NCI-H1436 (cell line): ENCODE measurements at regions not wholly inside any gene's neighbourhood (a gene's known extent, or its start where the extent isn't known, plus 50 kb on each side); places are given as distances from the start of the nearest gene placed in this dataset.

ENCODE experiments used
- DNase-seq: peaks from one replicate; lab custom pipeline; 2025; lab: John Stamatoyannopoulos, UW

DNA sequence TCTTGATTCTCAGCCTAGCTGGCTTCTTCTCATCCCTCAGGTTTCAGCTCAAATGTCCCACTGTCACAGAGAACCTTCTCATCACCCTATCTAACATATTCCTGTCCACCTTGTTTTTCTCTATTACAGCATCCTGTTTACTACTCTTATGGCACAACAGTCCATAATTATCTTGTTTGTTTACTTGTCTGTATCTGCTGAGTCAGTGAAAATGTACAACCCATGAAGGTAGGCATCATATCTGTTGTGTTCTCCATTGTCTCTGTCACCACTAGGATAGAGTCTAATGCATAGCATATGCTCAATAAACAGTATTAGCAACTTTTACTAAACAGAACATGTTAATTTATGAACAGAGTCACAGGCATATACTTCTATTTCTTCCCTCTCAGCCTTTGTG, 261.7 kb downstream of the ETAA1 start:
- no peak for DNase-seq

DNA sequence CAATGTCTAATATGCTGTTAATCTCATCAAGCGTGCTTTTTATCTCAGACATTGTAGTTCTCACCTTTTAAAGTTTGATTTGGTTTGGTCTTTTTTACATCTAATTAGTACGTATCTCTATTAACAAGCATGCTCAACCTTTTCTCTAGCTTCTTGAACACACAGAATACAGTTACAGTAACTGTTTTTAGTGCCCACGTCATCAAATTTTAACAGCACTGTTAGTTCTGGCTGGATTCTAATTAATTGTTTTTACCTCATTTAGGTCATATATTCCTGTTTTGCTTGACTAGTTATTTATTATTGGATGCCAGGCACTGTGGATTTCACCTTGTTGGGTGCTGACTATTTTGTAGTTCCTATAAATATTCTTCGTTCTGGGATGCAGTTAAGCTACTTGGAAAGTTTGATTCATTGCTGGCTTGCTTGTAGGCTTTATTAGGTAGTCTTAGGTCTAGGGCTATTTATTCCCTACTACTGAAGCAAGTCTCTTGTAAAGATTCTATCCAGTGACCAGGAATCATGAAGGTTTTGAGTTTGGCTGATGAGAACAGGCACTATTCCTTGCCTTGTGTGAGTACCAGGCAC, 263.0 kb downstream of the ETAA1 start:
- no peak for DNase-seq

DNA sequence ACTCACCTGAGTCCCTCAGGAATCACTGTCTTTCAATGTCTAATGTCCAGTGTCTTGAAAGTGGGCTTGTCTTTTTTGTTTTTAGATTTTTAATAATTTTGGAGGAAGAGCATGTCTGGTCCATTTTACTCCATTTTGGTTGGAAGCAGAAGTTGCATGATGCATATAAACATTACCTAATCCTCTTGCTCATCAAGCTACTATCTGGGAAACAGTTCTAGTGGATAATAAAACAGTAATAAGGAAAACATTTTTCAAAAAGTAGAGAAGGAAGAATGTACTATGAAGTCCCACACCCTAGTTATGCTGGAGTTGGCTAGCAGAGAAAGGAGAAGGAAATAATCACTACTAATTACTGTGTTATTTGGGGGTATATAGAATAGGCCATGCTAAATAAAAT, 263.7 kb downstream of the ETAA1 start:
- DNase-seq, result no peak

DNA sequence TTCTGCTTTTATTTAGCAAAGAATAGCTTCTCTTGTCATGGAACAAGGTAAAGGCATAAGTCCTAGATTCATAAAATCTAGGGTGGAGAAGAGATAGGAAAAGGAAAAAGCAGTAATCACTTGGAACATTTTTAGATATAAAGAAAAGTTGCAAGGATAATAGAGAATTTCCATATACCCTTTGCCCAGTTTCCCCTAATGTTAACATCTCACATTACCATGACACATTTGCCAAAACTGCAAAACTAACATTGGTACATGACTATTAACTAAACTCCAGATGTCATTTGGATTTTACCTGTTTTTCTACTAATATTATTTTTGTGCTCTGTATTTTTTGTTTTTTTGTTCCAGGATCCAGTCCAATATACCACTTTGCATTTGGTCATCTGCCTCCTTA, 265.1 kb downstream of the ETAA1 start:
- no peak for DNase-seq

DNA sequence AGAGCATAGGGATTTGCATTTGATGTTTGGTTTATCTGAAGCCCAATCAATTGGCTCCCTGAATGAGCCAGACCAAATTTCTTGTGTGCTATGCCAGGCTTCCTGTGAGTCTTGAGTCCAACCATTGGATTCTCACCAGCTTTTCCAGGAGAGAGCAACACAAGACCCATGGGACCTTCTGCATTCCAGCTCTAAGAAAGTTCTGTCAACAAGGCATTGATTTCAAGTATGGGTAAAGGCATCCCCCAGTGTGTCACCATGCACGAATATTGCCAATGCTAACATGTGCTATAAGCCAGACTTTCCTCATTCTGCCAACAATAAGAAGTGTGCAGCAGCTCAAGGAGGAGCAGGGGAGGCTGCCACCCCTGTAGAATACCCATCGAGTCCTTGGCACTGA, 266.6 kb downstream of the ETAA1 start:
- DNase-seq, result no peak

DNA sequence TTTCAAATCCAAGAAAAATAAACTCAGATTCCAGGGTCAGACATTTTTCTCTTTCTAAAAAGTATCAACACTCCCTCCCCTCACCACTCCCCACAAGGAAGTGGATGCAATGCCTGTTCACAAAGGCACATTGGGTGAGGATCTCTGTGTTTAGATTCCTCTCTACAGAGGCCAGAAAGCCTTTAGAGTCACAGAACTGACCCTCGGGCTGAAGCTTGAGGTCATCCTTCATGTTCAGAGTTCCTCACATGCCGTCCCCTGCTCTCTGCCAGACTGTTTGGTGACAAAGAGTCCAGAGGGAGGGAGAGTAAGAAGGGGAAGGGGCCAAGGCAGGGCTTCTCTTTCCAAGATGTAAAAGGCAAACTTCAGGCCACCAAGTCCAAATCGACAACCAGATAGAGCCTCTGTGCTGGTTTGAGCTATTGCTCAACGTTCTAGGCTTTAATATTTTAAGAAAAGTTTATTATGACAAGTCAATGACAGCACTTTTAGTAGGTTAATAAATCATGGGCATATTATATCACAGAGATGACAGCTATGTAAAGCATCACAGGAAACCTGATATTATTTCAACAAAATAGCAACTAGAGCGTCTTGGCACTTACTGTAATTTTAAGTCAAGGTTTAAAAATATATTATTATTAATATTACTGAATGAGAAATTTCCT, 269.4 kb downstream of the ETAA1 start:
- no peak for DNase-seq

DNA sequence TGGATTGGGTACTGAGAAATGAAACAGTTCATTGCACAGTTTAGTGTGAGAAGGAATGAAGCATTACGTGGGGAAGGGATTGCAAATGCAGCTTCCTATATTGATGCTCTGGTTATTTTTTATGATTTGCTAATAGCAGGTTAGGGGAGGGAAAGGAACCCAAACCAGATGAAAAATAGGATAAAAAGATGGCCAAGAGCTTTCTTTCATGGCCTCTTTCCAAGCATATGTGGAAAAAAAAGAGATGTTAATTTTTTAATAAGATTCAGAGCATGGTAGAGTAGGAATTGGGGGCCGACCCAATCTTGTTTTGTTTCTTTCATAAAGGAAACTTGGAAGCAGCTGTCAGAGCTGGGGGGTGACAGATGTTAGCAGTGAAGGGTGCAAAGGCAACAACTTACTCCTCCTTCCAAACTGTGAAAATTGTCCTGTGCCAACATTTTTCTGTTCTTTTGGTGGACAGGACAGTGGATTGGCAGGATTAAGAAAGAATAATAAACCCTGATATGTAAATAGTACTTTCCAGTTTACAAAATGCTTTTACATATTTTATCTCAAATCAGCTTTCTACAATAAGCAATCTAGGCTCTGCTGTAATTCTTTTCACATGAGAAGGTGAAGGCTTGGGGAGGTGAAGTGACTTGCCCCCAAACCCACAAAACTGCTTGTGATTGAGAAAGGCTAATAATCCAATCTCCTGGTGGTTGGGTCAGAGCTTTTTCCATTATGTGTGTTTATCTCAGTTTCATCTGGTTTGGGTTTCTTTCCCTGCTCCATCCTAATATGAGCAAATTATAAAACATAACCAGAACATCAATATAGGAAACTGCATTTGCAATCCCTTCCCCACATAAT, 270.1 kb downstream of the ETAA1 start:
- DNase-seq, result no peak

DNA sequence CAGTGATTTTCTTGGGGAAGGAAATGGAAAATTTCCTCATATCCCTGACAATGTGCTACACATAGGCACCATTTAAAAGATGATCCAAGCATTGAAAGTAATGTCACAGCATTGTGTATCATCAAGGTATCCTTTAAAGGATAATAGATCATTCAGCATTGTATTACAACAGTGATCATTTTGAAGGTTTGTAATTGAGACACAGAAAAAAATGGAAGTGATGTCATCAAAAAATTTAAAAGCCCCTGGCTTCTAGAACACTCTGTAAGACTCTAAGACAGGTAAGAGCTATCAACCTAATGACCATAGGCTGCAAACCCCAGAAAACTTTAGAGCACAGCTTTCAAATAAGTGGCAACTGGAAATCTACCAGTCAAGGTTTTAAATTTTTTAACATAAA, 271.4 kb downstream of the ETAA1 start:
- no peak for DNase-seq

DNA sequence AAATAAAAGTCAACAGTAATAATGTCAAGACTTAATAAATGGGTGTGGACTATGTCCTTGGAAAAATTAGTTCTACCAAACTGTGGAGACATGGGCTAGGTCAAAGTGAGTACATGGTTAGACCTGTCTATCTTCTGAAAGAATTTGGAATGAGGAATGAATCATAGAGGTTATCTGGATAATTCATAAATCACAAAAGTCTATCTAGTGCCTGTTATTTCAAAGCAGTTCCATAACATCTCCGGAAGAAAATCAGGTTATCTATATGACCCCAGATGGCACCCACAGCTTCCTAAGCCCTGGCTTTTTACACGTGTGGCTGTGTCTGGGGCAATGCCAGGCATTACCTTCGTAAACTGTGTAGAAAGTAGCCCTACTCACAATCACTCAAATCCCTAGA, 272.0 kb downstream of the ETAA1 start:
- no peak for DNase-seq

DNA sequence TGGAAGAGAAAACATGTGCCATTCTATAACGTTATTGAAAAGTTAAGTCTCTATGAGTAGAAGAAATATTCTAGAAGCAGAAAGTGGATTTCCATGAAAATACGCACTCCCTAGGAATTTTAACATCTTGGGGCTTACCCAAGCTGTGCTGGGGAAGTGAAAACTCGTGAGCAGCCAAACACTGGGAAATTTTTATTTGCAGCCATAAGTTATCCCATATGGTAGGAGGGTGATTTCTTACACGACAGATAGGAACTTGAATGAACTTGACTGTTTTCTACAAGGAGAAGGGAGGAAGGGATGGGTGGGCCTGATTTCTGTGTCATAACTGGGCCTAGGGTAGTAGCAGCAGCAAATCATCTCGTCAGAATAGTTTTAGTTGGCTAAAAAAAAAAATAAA, 272.6 kb downstream of the ETAA1 start:
- DNase-seq, result no peak

DNA sequence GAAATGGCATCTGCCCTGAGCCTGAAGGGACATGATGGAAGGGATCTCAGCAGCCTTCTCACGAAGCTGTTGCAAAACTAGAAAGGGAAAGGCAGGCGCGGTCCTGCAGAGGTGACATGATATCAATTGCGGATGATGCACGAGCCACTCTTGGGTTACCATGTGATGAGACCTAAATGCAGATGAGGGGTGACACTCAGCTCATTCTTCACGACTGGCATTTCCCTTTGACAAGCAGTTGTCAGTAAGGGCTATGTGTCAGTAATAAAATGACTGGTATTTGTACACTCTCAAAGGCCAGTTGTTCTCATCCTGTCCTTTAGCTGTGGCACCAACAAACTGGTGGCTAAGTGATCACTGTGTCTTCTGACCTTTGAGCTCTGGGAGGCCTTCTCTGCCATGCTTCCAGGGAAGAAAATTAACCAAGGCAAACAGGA, 273.6 kb downstream of the ETAA1 start:
- DNase-seq, result no peak

DNA sequence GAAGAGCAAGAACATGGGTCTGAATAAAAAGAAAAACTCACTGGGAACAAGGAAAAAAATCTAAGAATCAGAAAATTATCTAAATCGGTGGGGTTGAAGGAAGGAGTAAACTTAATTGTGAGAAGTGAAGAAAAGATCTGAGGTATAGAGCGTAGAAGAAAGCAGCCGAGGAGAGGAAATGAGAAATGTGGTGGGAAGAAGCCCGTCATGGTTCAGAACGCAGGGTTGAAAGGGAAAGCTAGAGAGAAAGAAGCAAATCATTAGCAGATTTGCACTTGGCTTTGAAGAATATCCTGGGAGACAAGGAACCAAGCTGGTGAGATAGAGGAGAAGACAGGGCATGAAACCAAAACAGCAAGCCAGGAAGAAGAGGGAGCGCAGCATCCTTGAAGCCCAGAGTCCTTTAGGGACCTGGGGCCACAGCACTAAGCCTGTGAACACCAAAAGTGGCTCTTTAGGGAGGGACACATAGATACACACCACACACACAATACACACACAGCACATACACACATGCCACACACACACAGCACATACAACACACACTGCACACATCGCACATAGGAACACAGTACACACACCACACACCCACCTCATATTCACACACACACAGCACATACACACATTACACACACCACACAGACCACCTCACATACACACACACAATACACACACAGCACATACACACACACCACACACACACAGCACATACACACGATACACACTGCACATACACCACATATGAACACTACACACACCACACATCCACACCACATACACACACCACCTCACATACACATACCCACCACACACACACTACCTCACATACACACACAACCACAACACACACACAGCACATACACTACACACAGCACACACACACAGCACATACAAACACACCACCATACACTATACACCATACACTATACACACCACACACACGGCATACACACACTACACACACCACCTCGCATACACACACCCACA, 274.6 kb downstream of the ETAA1 start:
- no peak for DNase-seq

DNA sequence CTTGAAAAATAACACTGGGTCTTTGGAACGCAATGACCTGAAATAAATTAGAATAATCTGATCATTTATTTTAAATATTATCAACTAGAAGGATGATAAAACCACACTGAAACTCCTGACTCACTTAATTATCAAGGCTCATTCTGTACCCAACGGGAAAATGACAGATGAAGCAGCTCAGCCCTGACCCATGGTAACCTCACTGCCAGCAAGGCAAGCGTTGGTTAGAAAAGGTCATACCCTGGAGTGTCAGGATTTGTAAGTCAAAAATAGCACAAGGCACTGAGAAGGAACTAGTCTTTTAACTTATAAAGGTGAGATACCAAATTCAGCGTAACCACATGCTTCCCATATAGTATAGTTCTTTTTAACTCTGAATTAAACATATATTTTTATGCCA, 277.5 kb downstream of the ETAA1 start:
- DNase-seq, result no peak

DNA sequence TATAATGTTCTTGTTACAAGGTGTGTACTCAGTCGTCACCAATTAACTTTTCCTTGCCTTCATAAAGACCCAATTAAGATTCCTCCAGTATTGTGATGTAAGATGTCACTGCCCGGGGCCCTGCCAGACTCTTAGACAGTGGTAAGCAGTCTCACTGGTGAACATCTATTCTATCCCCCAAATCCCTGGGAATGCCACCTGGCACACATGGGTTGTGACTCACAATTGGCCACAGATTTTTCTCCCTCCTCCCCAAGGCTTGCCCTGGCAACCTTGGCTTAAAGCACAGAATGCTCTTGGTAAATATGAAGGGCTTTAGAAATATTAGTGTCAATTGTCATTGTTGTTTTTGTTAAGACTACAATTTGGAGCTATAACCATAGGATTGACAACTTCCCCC, 287.9 kb downstream of the ETAA1 start:
- no peak for DNase-seq

DNA sequence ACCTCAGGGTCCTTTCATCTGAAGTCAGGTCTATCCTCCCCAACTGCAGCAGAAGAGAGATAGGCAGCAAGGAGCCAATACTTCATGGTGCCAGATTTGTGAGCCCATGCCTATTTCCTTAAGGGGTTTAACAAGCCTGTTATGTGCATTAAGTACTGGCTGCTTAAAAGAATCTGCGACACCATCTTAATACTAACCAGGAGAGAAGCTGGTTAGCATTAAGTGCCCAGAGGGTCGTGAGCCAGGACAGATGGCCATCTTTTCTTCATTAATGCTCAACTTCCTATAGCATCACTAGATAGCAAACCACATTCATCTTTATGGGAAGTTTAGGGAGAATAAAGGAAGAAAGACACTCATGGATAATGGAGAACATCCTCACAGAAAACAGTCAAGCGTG, 289.1 kb downstream of the ETAA1 start:
- no peak for DNase-seq

DNA sequence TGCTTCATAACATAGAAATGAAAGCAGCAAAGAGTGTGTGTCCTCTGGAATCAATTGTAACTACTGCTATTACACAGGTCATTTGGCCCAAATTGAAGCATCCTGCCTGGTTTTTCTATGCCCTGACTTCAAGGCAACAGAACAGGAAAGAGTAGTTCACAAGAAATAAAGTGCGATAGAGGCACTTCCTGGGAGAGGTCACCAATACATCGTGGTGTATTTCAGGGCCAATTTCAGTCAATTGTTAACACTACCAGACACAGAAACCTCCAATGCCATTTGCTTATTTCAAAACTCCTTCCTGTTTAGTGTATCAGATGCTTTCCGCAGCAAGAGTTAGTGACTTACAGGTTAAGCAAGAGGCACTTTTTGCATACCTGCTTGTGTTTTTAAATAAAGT, 292.1 kb downstream of the ETAA1 start:
- no peak for DNase-seq

DNA sequence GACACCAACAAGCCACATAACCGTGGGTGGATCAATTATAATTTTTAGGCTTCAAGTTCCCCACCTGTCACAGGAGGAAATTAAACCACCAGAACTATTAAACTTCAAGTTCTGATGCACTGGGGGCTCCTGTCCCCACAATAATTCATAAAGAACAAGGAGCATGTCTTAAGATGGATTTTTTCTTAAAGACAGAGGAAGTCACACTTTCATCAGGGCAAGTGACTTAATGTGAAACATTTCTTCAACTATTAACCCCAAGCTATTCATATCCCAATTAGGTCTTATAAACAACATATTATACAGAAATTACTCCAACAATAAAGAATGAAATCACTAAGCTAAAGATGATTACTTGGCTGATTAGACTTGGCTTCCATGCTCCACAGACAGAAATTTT, 292.5 kb downstream of the ETAA1 start:
- DNase-seq, result no peak

DNA sequence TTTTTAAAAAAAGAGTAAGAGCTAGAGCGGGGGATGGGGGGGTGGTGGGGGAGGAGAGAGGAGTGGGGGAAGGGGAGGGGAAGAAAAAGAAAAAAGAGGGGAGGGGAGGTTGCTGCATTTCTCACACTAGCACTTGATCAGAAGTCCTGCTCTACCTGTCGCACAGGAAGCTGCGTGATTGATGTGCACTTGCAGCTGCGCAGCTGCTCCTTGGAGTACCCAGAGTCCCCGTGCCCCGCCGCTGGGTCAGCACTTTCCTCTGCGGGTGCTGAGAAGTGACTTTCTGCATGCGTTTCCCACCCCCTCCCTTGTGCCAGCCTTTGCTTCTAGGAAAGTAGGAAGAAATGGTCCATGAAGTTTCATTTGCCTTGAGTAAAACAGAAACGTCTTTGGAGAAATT, 297.3 kb downstream of the ETAA1 start:
- no peak for DNase-seq

DNA sequence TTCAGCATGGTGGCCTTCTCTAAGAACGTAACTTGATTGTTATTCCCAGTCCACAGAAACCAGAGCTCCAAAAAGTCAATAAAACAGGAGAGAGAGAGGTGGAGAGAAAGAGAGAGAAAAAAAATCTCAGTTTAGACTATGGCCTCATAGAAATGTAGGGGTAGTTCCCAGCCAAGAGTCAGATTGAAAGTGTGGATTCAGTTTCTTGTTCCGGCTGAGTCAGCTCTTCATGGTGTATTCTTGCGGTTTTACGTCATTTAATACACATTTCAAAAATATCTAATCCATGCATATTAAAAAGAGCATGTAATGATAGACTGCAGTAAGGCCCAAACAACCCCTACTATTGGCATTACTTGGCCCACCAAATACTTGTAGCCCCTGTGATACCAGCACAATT, 303.9 kb downstream of the ETAA1 start:
- DNase-seq, result no peak

DNA sequence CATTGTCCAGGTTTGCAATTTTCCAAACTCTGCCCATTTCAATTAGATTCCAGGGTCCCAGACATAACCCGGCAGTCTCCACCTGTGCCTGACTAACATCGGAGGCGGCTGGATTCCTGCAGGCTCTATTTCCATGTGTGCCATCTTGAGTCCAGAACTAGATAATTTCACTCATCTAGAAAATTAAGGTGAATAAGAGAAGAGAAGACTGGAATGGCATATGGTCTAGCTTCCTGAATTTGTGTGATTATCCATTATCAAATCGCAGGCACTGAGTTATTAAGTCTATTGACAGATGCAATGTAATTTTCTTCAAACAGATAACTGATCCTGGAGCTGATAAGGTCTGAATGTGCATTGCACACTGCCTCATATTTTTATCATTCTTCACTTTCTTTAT, 305.2 kb downstream of the ETAA1 start:
- DNase-seq, result no peak

DNA sequence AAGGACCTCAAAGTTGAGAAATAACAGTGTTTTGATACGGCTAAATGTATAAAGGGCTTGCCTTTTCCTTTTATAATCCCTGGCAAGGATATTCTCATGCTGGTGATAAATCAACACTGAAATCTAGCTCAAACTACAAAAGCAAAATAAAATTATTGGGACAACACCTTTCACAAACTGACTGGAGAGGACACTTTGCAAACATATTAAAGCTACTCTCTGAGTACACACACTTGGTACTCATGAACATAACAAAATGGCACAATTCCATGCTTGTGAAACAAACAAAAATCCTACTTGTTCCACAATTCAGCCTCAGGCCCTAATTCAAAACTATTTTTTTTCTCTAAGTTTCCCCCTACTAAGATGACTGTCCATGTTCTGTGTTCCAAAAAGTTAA, 305.8 kb downstream of the ETAA1 start:
- no peak for DNase-seq

DNA sequence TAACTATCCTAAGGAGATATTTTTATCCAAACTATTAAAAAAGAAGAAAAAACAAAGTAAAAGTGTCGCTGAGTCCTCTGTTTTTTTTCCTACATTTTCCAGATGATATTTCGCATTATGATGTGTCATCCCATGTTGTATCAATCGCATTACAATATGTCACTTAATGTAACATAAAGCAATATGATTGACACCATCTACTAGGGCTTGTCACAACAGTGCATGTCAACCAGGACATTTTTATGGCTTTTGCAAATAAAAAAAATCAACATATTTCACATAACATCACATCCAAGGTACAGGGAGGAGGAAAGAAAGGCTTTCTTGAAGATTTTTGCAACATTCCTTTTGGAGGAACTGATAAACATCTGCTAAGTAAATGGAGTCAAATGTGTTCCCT, 308.9 kb downstream of the ETAA1 start:
- no peak for DNase-seq
